ENCODE measurements at regions not wholly inside any gene's neighbourhood (a gene's known extent, or its start where the extent isn't known, plus 50 kb on each side); places are given as distances from the start of the nearest gene placed in this dataset.

- TF ChIP-seq EZH2 (IDR thresholded peaks at IDR 0.05; ENCODE audit: borderline replicate concordance, low read length) (no peak), CTCF (conservative IDR thresholded peaks at IDR 0.05 in 1 of 2, IDR thresholded peaks at IDR 0.05 in 1 of 2; ENCODE audit: extremely low read depth in 1 of 2, insufficient read depth in 1 of 2, low read depth in 1 of 2, low read length in 2 of 2) (no peak)
Observed at GRCh38 chr3:25117005-25117593, 311.0 kb upstream of the RARB start.

Measured in mammary epithelial cell (primary cell).